ENCODE measurements at regions not wholly inside any gene's neighbourhood (a gene's known extent, or its start where the extent isn't known, plus 50 kb on each side); places are given as distances from the start of the nearest gene placed in this dataset.
A peak's percentile ranks its signal among the peaks of the same experiment; 100 is the strongest.

GRCh38 chr10:8575620-8576019 is 521.1 kb downstream of the GATA3 start:
- peaks cover 3% of the 10 kb centered on the region for H3K9me3 Mint-ChIP-seq
- peak; percentile 52 for ATAC-seq (replicated peaks)
- no peak overlapping the region for H3K4me3 Mint-ChIP-seq
- H3K36me3 Mint-ChIP-seq (ENCODE audit: low read depth): no peaks in the 10 kb centered on the region
- peaks cover 32% of the 10 kb centered on the region for H3K27me3 Mint-ChIP-seq
- peaks cover 5% of the 10 kb centered on the region for H3K4me1 Mint-ChIP-seq
- H3K27ac Mint-ChIP-seq: no peak overlapping the region

GRCh38 chr10:8576281-8576680 is 521.8 kb downstream of the GATA3 start:
- no peak for ATAC-seq (replicated peaks)
- no peak overlapping the region for H3K27ac Mint-ChIP-seq
- H3K4me3 Mint-ChIP-seq: peak overlapping the region; percentile 3
- H3K4me1 Mint-ChIP-seq: peaks cover 5% of the 10 kb centered on the region
- H3K27me3 Mint-ChIP-seq: peaks cover 32% of the 10 kb centered on the region
- H3K36me3 Mint-ChIP-seq (ENCODE audit: low read depth): no peaks in the 10 kb centered on the region
- H3K9me3 Mint-ChIP-seq: peaks cover 3% of the 10 kb centered on the region

- Mint-ChIP-seq H3K27ac (peak overlapping the region; percentile 22), H3K36me3 (ENCODE audit: low read depth) (no peaks in the 10 kb centered on the region), H3K4me3 (peak overlapping the region; percentile 47), H3K4me1 (peaks cover 5% of the 10 kb centered on the region), H3K27me3 (peaks cover 33% of the 10 kb centered on the region), H3K9me3 (peaks cover 3% of the 10 kb centered on the region)
- no peak for ATAC-seq (replicated peaks)
Observed at GRCh38 chr10:8576911-8577310, 522.4 kb downstream of the GATA3 start.

GRCh38 chr10:8577686-8578085 is 523.2 kb downstream of the GATA3 start:
- peak; percentile 87 for ATAC-seq (replicated peaks)
- H3K36me3 Mint-ChIP-seq (ENCODE audit: low read depth): no peaks in the 10 kb centered on the region

GRCh38 chr10:8581521-8582225 is 527.2 kb downstream of the GATA3 start:
- no peak for ATAC-seq (replicated peaks)
- H3K27ac Mint-ChIP-seq: no peak overlapping the region
- no peaks in the 10 kb centered on the region for H3K4me1 Mint-ChIP-seq
- H3K36me3 Mint-ChIP-seq (ENCODE audit: low read depth): no peaks in the 10 kb centered on the region
- no peaks in the 10 kb centered on the region for H3K9me3 Mint-ChIP-seq
- no peak overlapping the region for H3K4me3 Mint-ChIP-seq
- H3K27me3 Mint-ChIP-seq: peaks cover 24% of the 10 kb centered on the region

More at GRCh38 chr10:8577686-8578085, 523.2 kb downstream of the GATA3 start:
- Mint-ChIP-seq H3K4me3 (peak overlapping the region; percentile 47), H3K9me3 (peaks cover 3% of the 10 kb centered on the region), H3K27me3 (peaks cover 34% of the 10 kb centered on the region), H3K27ac (peak overlapping the region; percentile 22), H3K4me1 (peaks cover 5% of the 10 kb centered on the region)

DNA sequence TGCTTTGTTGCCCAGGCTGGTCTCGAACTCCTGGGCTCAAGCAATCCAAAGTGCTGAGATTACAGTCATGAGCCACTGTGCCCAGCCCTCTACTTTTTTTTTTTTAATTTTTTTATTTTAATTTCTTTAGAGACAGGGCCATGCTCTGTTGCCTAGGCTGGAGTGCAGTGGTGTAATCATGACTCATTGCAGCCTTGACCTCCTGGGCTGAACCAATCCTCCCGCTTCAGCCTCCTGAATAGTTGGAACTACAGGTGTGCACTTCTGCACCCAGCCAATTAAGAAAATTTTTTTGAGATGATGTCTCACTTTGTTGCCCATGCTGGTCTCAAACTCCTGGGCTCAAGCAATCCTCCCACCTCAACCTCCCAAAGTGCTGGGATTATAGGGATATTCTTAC is 528.6 kb downstream of the GATA3 start:
- Mint-ChIP-seq H3K4me1 (no peaks in the 10 kb centered on the region), H3K4me3 (no peak overlapping the region), H3K27ac (no peak overlapping the region), H3K36me3 (ENCODE audit: low read depth) (no peaks in the 10 kb centered on the region), H3K9me3 (no peaks in the 10 kb centered on the region), H3K27me3 (peaks cover 34% of the 10 kb centered on the region)
- no peak for ATAC-seq (replicated peaks)

- no peaks in the 10 kb centered on the region for H3K36me3 Mint-ChIP-seq (ENCODE audit: low read depth)
- H3K27me3 Mint-ChIP-seq: peaks cover 42% of the 10 kb centered on the region
- no peak overlapping the region for H3K4me3 Mint-ChIP-seq
- no peaks in the 10 kb centered on the region for H3K9me3 Mint-ChIP-seq
- no peaks in the 10 kb centered on the region for H3K4me1 Mint-ChIP-seq
- H3K27ac Mint-ChIP-seq: no peak overlapping the region
- ATAC-seq (replicated peaks): no peak
Observed at GRCh38 chr10:8584666-8585065, 530.2 kb downstream of the GATA3 start.

GRCh38 chr10:8586504-8586903 is 532.0 kb downstream of the GATA3 start:
- no peaks in the 10 kb centered on the region for H3K4me1 Mint-ChIP-seq
- peak; percentile 93 for ATAC-seq (replicated peaks)

GRCh38 chr10:8588135-8588534 is 533.6 kb downstream of the GATA3 start:
- H3K27ac Mint-ChIP-seq: no peak overlapping the region
- no peaks in the 10 kb centered on the region for H3K9me3 Mint-ChIP-seq
- no peaks in the 10 kb centered on the region for H3K36me3 Mint-ChIP-seq (ENCODE audit: low read depth)
- no peak overlapping the region for H3K4me3 Mint-ChIP-seq
- ATAC-seq (replicated peaks): no peak
- peaks cover 34% of the 10 kb centered on the region for H3K27me3 Mint-ChIP-seq
- no peaks in the 10 kb centered on the region for H3K4me1 Mint-ChIP-seq

More at GRCh38 chr10:8586504-8586903, 532.0 kb downstream of the GATA3 start:
- no peaks in the 10 kb centered on the region for H3K36me3 Mint-ChIP-seq (ENCODE audit: low read depth)
- peaks cover 37% of the 10 kb centered on the region for H3K27me3 Mint-ChIP-seq
- H3K4me3 Mint-ChIP-seq: peak overlapping the region; percentile 45
- peak overlapping the region; percentile 68 for H3K27ac Mint-ChIP-seq
- H3K9me3 Mint-ChIP-seq: no peaks in the 10 kb centered on the region

DNA sequence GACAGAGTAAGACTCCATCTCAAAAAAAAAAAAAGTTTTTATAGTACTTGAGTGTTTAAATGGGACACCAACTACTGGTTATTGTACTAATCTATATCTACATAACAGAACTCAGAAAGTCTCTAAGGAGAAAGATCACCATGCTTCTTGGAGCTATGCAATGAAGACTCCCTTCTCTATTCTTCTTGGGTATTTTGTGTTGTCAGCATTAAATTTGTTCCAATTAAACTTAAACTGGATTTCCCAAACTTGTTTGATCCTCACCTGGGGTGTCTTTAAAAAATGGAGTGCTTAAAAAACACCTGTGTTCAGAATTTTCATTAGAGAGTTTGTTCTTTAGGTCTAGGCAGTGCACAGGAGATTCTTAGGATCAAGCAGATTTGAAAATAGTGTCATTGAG is 536.0 kb downstream of the GATA3 start:
- Mint-ChIP-seq H3K4me1 (no peaks in the 10 kb centered on the region), H3K9me3 (no peaks in the 10 kb centered on the region), H3K27ac (no peak overlapping the region), H3K4me3 (no peak overlapping the region), H3K27me3 (peaks cover 26% of the 10 kb centered on the region), H3K36me3 (ENCODE audit: low read depth) (no peaks in the 10 kb centered on the region)
- ATAC-seq (replicated peaks): no peak

GRCh38 chr10:8591640-8592039 is 537.2 kb downstream of the GATA3 start:
- Mint-ChIP-seq H3K4me3 (no peak overlapping the region), H3K9me3 (no peaks in the 10 kb centered on the region), H3K36me3 (ENCODE audit: low read depth) (no peaks in the 10 kb centered on the region), H3K27me3 (peaks cover 23% of the 10 kb centered on the region), H3K27ac (no peak overlapping the region), H3K4me1 (no peaks in the 10 kb centered on the region)
- no peak for ATAC-seq (replicated peaks)

- H3K4me1 Mint-ChIP-seq: no peaks in the 10 kb centered on the region
- peaks cover 7% of the 10 kb centered on the region for H3K27me3 Mint-ChIP-seq
- no peak for ATAC-seq (replicated peaks)
- H3K27ac Mint-ChIP-seq: no peak overlapping the region
- H3K9me3 Mint-ChIP-seq: no peaks in the 10 kb centered on the region
- H3K4me3 Mint-ChIP-seq: no peak overlapping the region
- H3K36me3 Mint-ChIP-seq (ENCODE audit: low read depth): no peaks in the 10 kb centered on the region
Observed at GRCh38 chr10:8594176-8594575, 539.7 kb downstream of the GATA3 start.

- Mint-ChIP-seq H3K27me3 (peaks cover 7% of the 10 kb centered on the region), H3K4me1 (no peaks in the 10 kb centered on the region), H3K9me3 (no peaks in the 10 kb centered on the region), H3K27ac (no peak overlapping the region), H3K36me3 (ENCODE audit: low read depth) (no peaks in the 10 kb centered on the region), H3K4me3 (no peak overlapping the region)
- ATAC-seq (replicated peaks): no peak
Observed at GRCh38 chr10:8594711-8595110, 540.2 kb downstream of the GATA3 start.

DNA sequence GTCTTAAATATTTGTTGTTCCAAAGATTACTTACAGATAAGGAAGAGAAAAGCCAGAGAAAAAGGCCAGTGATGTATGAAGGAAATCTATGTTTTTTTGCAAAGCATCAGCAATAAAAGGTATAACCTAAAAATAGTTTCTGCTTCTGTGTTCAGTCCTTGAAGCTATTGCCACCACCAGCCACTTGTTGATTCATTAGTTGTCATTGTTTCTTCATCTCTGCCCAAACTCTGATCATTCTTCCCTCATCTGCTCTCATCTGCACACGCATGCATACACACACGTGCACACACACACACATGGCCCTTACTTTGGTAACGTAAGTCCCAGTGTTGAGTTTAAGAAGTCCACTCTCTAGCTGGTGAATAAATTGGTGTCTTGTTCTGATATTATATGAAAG is 540.7 kb downstream of the GATA3 start:
- no peaks in the 10 kb centered on the region for H3K4me1 Mint-ChIP-seq
- no peak overlapping the region for H3K27ac Mint-ChIP-seq
- ATAC-seq (replicated peaks): no peak
- peaks cover 7% of the 10 kb centered on the region for H3K27me3 Mint-ChIP-seq
- no peak overlapping the region for H3K4me3 Mint-ChIP-seq
- H3K36me3 Mint-ChIP-seq (ENCODE audit: low read depth): no peaks in the 10 kb centered on the region
- no peaks in the 10 kb centered on the region for H3K9me3 Mint-ChIP-seq

GRCh38 chr10:8596929-8597472 is 542.5 kb downstream of the GATA3 start:
- Mint-ChIP-seq H3K9me3 (no peaks in the 10 kb centered on the region), H3K27me3 (peaks cover 4% of the 10 kb centered on the region), H3K36me3 (ENCODE audit: low read depth) (no peaks in the 10 kb centered on the region), H3K27ac (no peak overlapping the region), H3K4me1 (no peaks in the 10 kb centered on the region), H3K4me3 (no peak overlapping the region)
- no peak for ATAC-seq (replicated peaks)

Measured in activated T-helper 17 cell treated with anti-CD3 and anti-CD28 coated beads, Interleukin-2, amount 50 U/mL, for 72 hours (primary cell).